ENCODE measurements at regions not wholly inside any gene's neighbourhood (a gene's known extent, or its start where the extent isn't known, plus 50 kb on each side); places are given as distances from the start of the nearest gene placed in this dataset.

- no peak for TF ChIP-seq HMGXB4 (CRISPR knock-in tag; IDR thresholded peaks at IDR 0.05; ENCODE audit: borderline replicate concordance)
Observed at GRCh38 chr15:39021341-39021740, 456.7 kb upstream of the RASGRP1 start (continued).

- 81% methylated on average over 4 of the region's 4 CpGs for WGBS (ENCODE audit: missing lambda C conversion rate)
- TF ChIP-seq RARB (CRISPR knock-in tag; IDR thresholded peaks at IDR 0.05) (no peak), CBX8 (IDR thresholded peaks at IDR 0.05) (no peak), JUN (IDR thresholded peaks at IDR 0.05) (no peak), HOXB13 (CRISPR knock-in tag; IDR thresholded peaks at IDR 0.05; ENCODE audit: low read depth) (no peak), TFCP2L1 (CRISPR knock-in tag; IDR thresholded peaks at IDR 0.05) (no peak), NR3C1 (IDR thresholded peaks at IDR 0.05) (no peak), RCOR1 (IDR thresholded peaks at IDR 0.05; ENCODE audit: low read depth, low read length) (no peak), RFX5 (IDR thresholded peaks at IDR 0.05) (no peak), REST (IDR thresholded peaks at IDR 0.05) (no peak), PHF8 (IDR thresholded peaks at IDR 0.05; ENCODE audit: borderline replicate concordance, low read depth) (no peak), CBX2 (IDR thresholded peaks at IDR 0.05; ENCODE audit: borderline replicate concordance, low read depth) (no peak), ZFP36 (IDR thresholded peaks at IDR 0.05; ENCODE audit: borderline replicate concordance, partially characterized antibody) (no peak), MAFK (IDR thresholded peaks at IDR 0.05; ENCODE audit: partially characterized antibody) (no peak), USF2 (IDR thresholded peaks at IDR 0.05) (no peak), RAD21 (conservative IDR thresholded peaks at IDR 0.05 in 1 of 2, IDR thresholded peaks at IDR 0.05 in 1 of 2) (no peak), CHD4 (IDR thresholded peaks at IDR 0.05; ENCODE audit: borderline replicate concordance) (no peak), HDAC2 (IDR thresholded peaks at IDR 0.05) (no peak), CHD2 (IDR thresholded peaks at IDR 0.05; ENCODE audit: low read length, partially characterized antibody) (no peak), POLR2AphosphoS2 (conservative IDR thresholded peaks at IDR 0.05; ENCODE audit: low read length) (no peak), PBX3 (IDR thresholded peaks at IDR 0.05) (no peak)
- H3K4me1 ChIP-seq: 0 out of 3 replicates have a peak, but pooled peaks cover under 1% of the 10 kb centered on the region
- H3K27ac ChIP-seq: no peak overlapping the region
- POLR2A ChIA-PET: no interaction called here
- H3K9me3 ChIP-seq: no peaks in the 10 kb centered on the region
- no peak overlapping the region for H3K4me3 ChIP-seq
- FAIRE-seq: no peak
- ATAC-seq: no peak
- CTCF ChIA-PET: no interaction called here
- H3K4me2 ChIP-seq: no peak overlapping the region
- DNase-seq (ENCODE audit: low read depth in 1 of 2, low spot score in 1 of 2): no peak
Observed at GRCh38 chr15:39022532-39023305, 458.1 kb upstream of the RASGRP1 start.

Data from A549 (cell line).